Hepatocyte (in vitro differentiated cells): ENCODE measurements at regions not wholly inside any gene's neighbourhood (a gene's known extent, or its start where the extent isn't known, plus 50 kb on each side); places are given as distances from the start of the nearest gene placed in this dataset.

Experiments
- CTCF ChIP-seq: fragments of 200-600 bp; sonication (generic); IDR thresholded peaks from 2 replicates; pipeline ENCODE4 v1.5.1; 2016; ENCODE audit warnings: antibody characterized with exemption, mild to moderate bottlenecking; ENCODE audit not compliant: poor library complexity
- EZH2 ChIP-seq: fragments of 200-600 bp; sonication (generic); IDR thresholded peaks from 2 replicates; pipeline ENCODE4 v1.6.1; 2016; ENCODE audit warnings: antibody characterized with exemption, mild to moderate bottlenecking, borderline replicate concordance
- EZH2phosphoT487 ChIP-seq: fragments of 200-600 bp; sonication (generic); IDR thresholded peaks from one replicate; pipeline ENCODE4 v1.6.1; 2018; ENCODE audit warnings: antibody characterized with exemption, mild to moderate bottlenecking, low read depth, moderate library complexity; ENCODE audit not compliant: unreplicated experiment, severe bottlenecking

GRCh38 chr2:7527165-7527722 lies 610.0 kb downstream of the RNF144A start:
- no peak for TF ChIP-seq CTCF
- TF ChIP-seq EZH2, result no peak
- no peak for TF ChIP-seq EZH2phosphoT487
